ENCODE measurements at regions not wholly inside any gene's neighbourhood (a gene's known extent, or its start where the extent isn't known, plus 50 kb on each side); places are given as distances from the start of the nearest gene placed in this dataset.

- TF ChIP-seq HES2 (IDR thresholded peaks at IDR 0.05) = no peak
- TF ChIP-seq HOXB13 (CRISPR knock-in tag; IDR thresholded peaks at IDR 0.05; ENCODE audit: low read depth) = no peak
- TF ChIP-seq FOXS1 (CRISPR knock-in tag; IDR thresholded peaks at IDR 0.05) = no peak
Measured at GRCh38 chr2:4501525-4501924, 798.1 kb downstream of the DCDC2C start (continued).

GRCh38 chr2:4502230-4502843 lies 799.0 kb downstream of the DCDC2C start:
- WGBS (ENCODE audit: missing lambda C conversion rate) = 9% methylated on average over 3 of the region's 3 CpGs
- H3K27ac ChIP-seq = no peak overlapping the region
- TF ChIP-seq BCL3 (IDR thresholded peaks at IDR 0.05) (no peak), MAX (IDR thresholded peaks at IDR 0.05) (no peak), SREBF2 (IDR thresholded peaks at IDR 0.05) (no peak), POLR2AphosphoS2 (conservative IDR thresholded peaks at IDR 0.05; ENCODE audit: low read length) (no peak), REST (IDR thresholded peaks at IDR 0.05) (no peak), FOXS1 (CRISPR knock-in tag; IDR thresholded peaks at IDR 0.05) (no peak), RCOR1 (IDR thresholded peaks at IDR 0.05; ENCODE audit: low read depth, low read length) (no peak), HMGXB4 (CRISPR knock-in tag; IDR thresholded peaks at IDR 0.05; ENCODE audit: borderline replicate concordance) (no peak), HEYL (CRISPR knock-in tag; IDR thresholded peaks at IDR 0.05) (no peak), CTCF (IDR thresholded peaks at IDR 0.05) (no peak), NR3C1 (IDR thresholded peaks at IDR 0.05) (no peak), RNF2 (IDR thresholded peaks at IDR 0.05; ENCODE audit: borderline replicate concordance, low read depth) (no peak), CBX8 (IDR thresholded peaks at IDR 0.05) (no peak)
- H3K4me3 ChIP-seq = no peak overlapping the region
- H3K4me2 ChIP-seq = no peak overlapping the region
- POLR2A ChIA-PET = no interaction called here
- peaks cover 3% of the 10 kb centered on the region for H3K9me3 ChIP-seq
- DNase-seq (ENCODE audit: low read depth in 1 of 2, low spot score in 1 of 2) (no peak), ATAC-seq (no peak), FAIRE-seq (no peak)
- CTCF ChIA-PET = no interaction called here
- no peaks in the 10 kb centered on the region for H3K4me1 ChIP-seq

GRCh38 chr2:4507661-4508060 lies 804.3 kb downstream of the DCDC2C start:
- no peak overlapping the region for H3K27ac ChIP-seq
- no peak overlapping the region for H3K4me3 ChIP-seq
- no peak for DNase-seq (ENCODE audit: low read depth in 1 of 2, low spot score in 1 of 2)
- H3K9me3 ChIP-seq = peaks cover 8% of the 10 kb centered on the region; the same call in 2 of the 3 replicates
- WGBS (ENCODE audit: missing lambda C conversion rate) = 24% methylated on average over 4 of the region's 4 CpGs
- H3K4me2 ChIP-seq = no peak overlapping the region
- ChIA-PET POLR2A (no interaction called here), CTCF (no interaction called here)
- TF ChIP-seq ZFP36 (IDR thresholded peaks at IDR 0.05; ENCODE audit: borderline replicate concordance, partially characterized antibody) (no peak), ELK1 (IDR thresholded peaks at IDR 0.05; ENCODE audit: low read depth, low read length) (no peak), ZC3H11A (IDR thresholded peaks at IDR 0.05) (no peak), CBX8 (IDR thresholded peaks at IDR 0.05) (no peak), MYC (IDR thresholded peaks at IDR 0.05; ENCODE audit: borderline replicate concordance, low read length) (no peak), HDAC2 (IDR thresholded peaks at IDR 0.05) (no peak)
- FAIRE-seq = no peak
- H3K4me1 ChIP-seq = no peaks in the 10 kb centered on the region
- no peak for ATAC-seq
